IPS DF 19.7 (cell line): ENCODE measurements at regions not wholly inside any gene's neighbourhood (a gene's known extent, or its start where the extent isn't known, plus 50 kb on each side); places are given as distances from the start of the nearest gene placed in this dataset.
A peak's percentile ranks its signal among the peaks of the same experiment; 100 is the strongest.

Experiments used
- DNase-seq: peaks from one replicate; pipeline ENCODE4 v3.0.0-alpha.2; 2013; ENCODE audit warnings: low read depth, low spot score

DNA sequence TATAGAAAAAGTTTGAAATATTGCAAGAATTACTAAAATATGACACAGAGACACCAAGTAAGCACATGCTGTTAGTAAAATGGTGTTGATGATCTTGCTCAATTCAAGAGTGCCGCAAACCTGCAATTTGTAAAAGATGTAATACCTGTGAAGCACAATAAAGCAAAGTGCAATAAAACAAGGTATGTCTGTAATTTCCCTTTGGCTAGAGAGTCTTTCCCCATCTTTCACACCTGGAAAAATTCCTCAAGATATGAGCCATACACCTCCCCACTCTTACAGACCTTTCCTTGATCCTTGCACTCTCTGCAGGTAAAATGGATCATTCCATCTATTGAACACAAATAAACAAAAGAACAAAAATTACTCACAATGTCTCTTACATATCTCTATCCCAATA lies 597.8 kb downstream of the EFNA5 start:
- DNase-seq: no peak

DNA sequence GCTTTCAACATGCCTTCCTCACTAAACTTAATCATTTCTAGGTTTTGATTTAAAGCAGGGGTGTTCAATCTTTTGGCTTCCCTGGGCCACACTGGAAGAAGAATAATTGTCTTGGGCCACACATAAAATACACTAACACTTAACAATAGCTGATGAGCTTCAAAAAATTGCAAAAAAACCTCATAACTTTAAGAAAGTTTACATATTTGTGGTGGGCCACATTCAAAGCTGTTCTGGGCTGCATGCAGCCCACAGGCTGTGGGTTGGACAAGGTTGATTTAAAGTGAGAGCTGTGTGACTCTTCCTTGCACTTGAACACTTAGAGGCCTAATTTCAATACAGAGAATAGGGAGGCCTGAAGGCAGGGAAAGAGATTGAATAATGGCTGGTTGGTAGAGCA lies 598.3 kb downstream of the EFNA5 start:
- DNase-seq: no peak

DNA sequence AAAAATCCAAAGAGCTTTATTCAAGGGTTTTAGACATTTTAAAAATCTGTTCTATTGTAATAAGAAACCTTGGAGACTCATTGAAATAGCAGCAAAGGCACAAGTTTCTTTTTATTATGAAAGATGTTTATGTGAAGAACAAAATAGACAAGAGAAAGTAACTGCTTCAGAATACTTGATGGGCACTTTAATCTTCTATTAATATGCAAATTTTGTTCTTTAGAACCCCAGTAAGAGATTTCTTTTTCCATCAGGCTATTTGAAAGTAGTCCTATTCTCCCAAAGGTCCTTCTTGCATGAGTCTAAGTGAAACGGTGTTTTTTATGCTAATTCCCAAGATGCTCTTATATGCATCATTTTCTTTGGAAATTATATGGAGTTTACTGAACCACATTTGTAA lies 602.0 kb downstream of the EFNA5 start:
- DNase-seq: no peak

DNA sequence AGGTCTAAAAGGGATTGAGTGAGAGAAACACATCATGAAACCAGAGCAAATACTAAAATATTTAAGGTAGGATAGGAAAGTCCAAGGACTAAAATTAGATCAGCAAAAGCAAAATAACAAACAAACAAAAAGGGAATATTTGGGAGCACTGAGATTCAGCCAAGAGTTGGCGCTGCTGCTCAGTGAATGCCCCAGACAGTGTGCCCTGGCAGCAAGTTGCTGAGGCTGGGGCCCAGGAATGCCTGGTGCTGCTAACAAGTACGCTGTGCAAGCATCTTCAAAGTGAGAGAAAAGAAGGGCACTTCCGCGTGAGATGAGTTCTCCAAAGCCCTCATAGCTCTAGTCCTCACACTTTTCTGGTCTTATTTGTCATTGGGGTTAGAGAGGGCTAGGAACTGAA lies 603.3 kb downstream of the EFNA5 start:
- peak; percentile 3 for DNase-seq

DNA sequence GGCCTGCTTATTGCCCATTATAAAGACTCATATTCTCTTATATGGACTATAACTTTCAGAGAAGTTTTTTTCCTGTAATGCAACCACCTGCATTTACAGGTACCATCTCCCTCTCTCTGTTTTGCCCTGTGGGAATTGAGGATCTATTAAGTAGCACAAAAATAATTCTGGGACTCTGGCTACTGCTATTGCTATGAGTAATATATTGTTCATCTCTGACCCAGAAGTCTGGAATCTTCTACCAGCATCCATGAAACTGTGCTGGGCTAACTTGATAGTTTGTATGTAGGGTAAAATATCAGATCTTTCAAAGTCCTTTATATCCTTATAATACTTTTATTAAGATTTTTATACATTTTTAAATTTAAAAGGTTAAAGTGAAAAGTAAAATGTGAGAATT lies 607.2 kb downstream of the EFNA5 start:
- DNase-seq: no peak

DNA sequence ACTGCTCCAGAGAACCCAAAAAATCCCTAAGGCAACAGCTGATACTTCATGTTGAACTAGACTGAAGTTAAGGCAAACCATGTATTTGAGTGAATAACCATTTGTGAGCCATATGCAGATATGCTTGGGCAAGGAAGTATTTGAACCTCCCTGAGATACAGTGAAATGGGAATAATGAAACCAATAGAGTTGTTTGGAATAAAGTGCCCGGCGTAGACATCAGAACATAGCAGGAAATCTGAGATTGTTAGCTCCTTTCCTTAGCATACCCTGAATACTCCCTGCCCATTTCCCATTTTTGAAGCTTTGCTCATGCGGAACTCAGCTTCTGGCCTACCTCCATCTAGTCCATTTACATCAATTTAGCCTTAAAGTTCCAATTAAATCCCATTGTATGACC lies 611.9 kb downstream of the EFNA5 start:
- no peak for DNase-seq

DNA sequence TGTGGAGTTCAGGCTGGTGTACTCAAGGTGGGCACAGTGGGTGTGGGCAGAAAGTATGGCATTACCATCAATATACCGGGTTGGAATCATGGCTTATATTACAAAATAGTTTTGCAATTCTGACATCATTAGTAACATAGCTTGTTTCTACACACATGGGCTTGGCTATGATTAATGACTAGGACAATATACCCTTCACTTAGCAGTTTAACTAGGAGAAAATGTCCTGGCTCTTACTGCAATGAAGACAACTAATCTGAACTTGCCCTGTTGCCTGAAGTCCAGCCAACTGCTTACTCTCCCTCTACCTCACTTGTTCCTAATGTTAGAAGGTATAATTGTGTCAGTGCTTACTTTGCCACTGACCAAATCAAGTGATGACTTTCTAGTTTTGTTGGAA lies 612.5 kb downstream of the EFNA5 start:
- no peak for DNase-seq

GRCh38 chr5:107056278-107056677 lies 614.5 kb downstream of the EFNA5 start:
- DNase-seq: no peak

DNA sequence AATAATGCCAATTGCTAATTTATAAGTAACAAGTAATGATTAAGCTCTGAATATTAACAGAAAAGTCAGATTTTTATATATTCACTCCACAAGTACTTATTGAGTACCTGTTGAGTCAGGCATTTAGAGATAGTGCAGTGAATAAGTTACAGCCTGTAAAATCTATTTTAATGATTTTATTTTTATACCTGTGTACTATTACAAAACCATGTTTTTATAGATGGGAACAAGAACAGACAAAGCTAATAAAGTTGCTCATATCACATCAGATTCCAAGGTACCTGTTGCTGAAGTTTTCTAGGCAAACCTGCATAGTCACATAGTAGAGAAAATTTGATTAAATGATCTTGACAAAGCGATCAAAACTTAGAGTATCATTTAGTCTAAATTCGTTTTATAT lies 623.7 kb downstream of the EFNA5 start:
- DNase-seq: no peak

DNA sequence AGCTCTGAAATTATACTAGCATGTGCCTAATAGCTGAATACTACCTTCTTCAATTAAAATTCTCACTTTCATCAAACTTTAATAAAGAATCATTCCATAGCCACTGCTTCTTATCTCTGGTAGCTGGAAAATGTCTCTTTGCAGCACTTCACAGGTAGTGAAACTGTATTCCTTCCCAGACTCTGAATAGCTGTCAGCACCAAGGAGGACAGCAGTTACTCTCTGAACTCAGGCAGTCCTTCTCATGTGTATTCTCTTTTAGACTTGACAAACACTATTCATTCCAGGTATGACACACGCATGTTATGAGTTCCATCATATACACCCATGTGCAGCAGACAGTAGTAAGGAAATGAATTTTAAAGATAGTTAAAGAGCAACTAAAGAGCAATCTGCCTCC lies 627.1 kb downstream of the EFNA5 start:
- DNase-seq: no peak

GRCh38 chr5:107040907-107041306 lies 629.8 kb downstream of the EFNA5 start:
- no peak for DNase-seq

- DNase-seq: no peak
Observed at GRCh38 chr5:107032629-107033028, 638.1 kb downstream of the EFNA5 start.

GRCh38 chr5:107028938-107029337 lies 641.8 kb downstream of the EFNA5 start:
- no peak for DNase-seq

GRCh38 chr5:107025712-107026497 lies 644.8 kb downstream of the EFNA5 start:
- DNase-seq: peak; percentile 12

GRCh38 chr5:107023732-107024131 lies 647.0 kb downstream of the EFNA5 start:
- no peak for DNase-seq

DNA sequence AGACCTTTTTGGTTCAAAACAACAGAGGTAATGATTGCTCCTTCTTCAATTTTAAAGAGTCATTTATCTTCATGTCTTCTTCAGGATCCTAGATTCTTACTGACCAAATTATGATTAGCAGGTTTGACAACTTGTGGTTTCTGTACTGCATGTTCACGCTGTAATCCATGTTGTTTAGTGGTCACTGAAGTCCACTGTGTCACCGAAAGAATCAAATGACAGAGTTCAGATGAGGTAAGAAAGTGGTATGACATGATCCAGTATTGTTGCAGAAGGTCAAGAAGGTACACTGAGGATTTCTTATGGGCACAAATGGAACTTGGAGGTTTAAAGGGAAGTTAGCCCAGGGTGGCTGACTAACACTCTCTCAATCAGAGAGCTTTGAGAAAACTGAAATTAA lies 649.2 kb downstream of the EFNA5 start:
- no peak for DNase-seq

- no peak for DNase-seq
Observed at GRCh38 chr5:107020626-107021025, 650.1 kb downstream of the EFNA5 start.

DNA sequence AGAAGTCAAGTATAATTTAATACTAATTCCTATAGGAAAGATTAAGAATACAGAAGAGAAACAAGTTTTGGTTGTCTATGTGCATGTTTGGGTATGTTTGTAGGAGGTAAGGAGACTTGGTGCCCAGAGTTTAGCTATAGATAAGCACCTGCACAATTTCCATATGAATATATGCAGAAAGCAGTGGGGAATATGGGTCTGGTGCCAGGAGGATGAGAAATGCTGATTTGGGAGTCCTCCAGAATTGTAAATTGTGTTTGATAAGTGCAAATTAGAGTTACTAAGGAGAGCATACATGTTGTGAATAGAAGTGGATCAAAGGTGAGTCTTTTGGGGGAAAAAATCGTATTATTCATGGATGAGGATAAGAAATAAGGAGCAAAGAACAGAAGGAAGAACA lies 653.1 kb downstream of the EFNA5 start:
- DNase-seq: no peak

DNA sequence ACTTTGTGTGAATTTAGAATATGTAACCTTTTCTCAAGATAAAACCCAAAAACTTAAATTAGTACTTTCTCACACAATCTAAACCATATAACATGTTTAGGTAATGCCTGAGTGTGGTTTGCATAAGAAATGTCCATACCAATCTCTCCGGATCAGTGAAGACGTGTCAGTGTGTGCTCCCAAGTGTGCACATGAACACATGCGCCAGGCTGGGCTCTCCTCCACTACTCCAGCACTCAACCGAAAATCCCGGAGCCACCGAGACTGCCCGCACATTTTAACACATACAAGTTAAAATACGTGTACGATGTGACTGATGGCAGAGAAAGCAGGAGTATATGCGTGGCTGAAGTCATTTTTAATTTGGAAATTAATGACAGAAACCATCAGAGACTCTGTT lies 658.4 kb downstream of the EFNA5 start:
- no peak for DNase-seq

DNA sequence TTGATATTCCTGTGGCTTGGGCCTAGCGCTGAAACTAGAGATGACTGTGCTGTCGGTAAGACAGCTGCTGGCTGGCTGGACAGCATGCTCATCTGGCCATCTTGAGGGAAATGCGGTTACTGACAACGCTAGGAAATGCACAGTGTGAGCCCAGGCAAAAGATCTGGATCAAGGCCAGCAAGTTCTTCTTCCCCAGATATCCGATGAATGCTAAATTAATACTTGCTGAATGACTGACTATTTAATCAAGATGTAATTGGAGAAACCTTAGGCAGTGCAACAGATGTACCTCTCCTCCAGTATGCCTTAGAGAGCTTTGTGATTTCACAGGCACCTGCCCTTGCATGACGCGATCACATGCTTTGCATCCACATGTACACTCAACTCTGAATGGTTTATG lies 659.1 kb downstream of the EFNA5 start:
- no peak for DNase-seq

- no peak for DNase-seq
Observed at GRCh38 chr5:107010060-107010459, 660.7 kb downstream of the EFNA5 start.

DNA sequence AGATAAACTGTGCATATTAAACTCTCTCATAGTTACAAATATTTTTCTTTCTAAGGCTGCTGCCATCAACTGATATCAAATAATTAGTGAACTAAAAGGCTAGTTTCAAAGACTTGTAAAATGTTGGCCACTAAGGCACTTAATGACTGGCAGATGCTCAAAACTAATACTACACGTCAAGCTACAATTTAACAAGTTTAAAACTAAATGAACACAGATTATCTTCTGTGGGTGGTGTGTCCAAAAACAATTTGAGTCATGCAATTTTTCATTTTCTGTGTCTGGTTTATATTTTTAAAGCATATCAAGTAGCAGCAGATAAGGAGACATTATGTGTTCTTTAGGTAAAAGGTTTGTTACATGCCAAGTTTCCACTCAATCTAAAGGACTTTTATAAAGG lies 665.1 kb downstream of the EFNA5 start:
- no peak for DNase-seq

GRCh38 chr5:107005161-107005560 lies 665.6 kb downstream of the EFNA5 start:
- no peak for DNase-seq

GRCh38 chr5:107002115-107002514 lies 668.6 kb downstream of the EFNA5 start:
- no peak for DNase-seq
